NCI-H187 treated with DMSO at 0.1 percent for 48 hours (cell line): ENCODE measurements at regions not wholly inside any gene's neighbourhood (a gene's known extent, or its start where the extent isn't known, plus 50 kb on each side); places are given as distances from the start of the nearest gene placed in this dataset.
"Not testable (repeated sequence)": the region's sequence is repeated elsewhere in the genome, so short reads cannot be mapped to it uniquely, and the experiment has no call there.

Source experiments
- DNase-seq: peaks from one replicate; lab custom pipeline; 2025; lab: John Stamatoyannopoulos, UW

GRCh38 chr17:36845916-36846315 lies 91.4 kb upstream of the LHX1 start:
- DNase-seq: no peak

- no peak for DNase-seq
Observed at GRCh38 chr17:36846410-36847292, 90.6 kb upstream of the LHX1 start.

GRCh38 chr17:36848008-36848902 lies 89.0 kb upstream of the LHX1 start:
- DNase-seq: no peak

- DNase-seq: not testable (repeated sequence)
Observed at GRCh38 chr17:36849020-36849419, 88.3 kb upstream of the LHX1 start.

- DNase-seq: no peak
Observed at GRCh38 chr17:36849871-36850348, 87.4 kb upstream of the LHX1 start.

- DNase-seq: no peak
Observed at GRCh38 chr17:36850790-36851189, 86.5 kb upstream of the LHX1 start.

GRCh38 chr17:36851250-36851649 lies 86.0 kb upstream of the LHX1 start:
- DNase-seq: no peak

GRCh38 chr17:36852478-36852877 lies 84.8 kb upstream of the LHX1 start:
- not testable (repeated sequence) for DNase-seq

GRCh38 chr17:36854982-36855381 lies 82.3 kb upstream of the LHX1 start:
- DNase-seq: no peak

- no peak for DNase-seq
Observed at GRCh38 chr17:36855459-36855858, 81.8 kb upstream of the LHX1 start.

- no peak for DNase-seq
Observed at GRCh38 chr17:36856222-36856621, 81.1 kb upstream of the LHX1 start.

- no peak for DNase-seq
Observed at GRCh38 chr17:36856903-36857381, 80.3 kb upstream of the LHX1 start.

- no peak for DNase-seq
Observed at GRCh38 chr17:36857698-36858097, 79.6 kb upstream of the LHX1 start.

GRCh38 chr17:36858119-36859002 lies 78.9 kb upstream of the LHX1 start:
- no peak for DNase-seq

- no peak for DNase-seq
Observed at GRCh38 chr17:36859003-36859300, 78.3 kb upstream of the LHX1 start.

- DNase-seq: no peak
Observed at GRCh38 chr17:36859706-36860105, 77.6 kb upstream of the LHX1 start.

- DNase-seq: no peak
Observed at GRCh38 chr17:36861531-36861930, 75.7 kb upstream of the LHX1 start.

GRCh38 chr17:36862116-36862920 lies 75.0 kb upstream of the LHX1 start:
- DNase-seq: no peak

GRCh38 chr17:36863131-36863530 lies 74.1 kb upstream of the LHX1 start:
- no peak for DNase-seq

- DNase-seq: no peak
Observed at GRCh38 chr17:36863676-36864612, 73.3 kb upstream of the LHX1 start.
